SU-DHL-6 (cell line): ENCODE measurements at regions not wholly inside any gene's neighbourhood (a gene's known extent, or its start where the extent isn't known, plus 50 kb on each side); places are given as distances from the start of the nearest gene placed in this dataset.

Source experiments
- H2AFZ ChIP-seq: fragments of 200-600 bp; sonication (generic); 2 replicates; pipeline ENCODE4 v1.6.1; 2014; ENCODE audit warnings: low read depth, mild to moderate bottlenecking, moderate library complexity, mixed read lengths, antibody characterized with exemption, low read length; ENCODE audit not compliant: severe bottlenecking
- H3F3A ChIP-seq: fragments of 200-600 bp; shearing (Covaris generic); 2 replicates; pipeline ENCODE4 v1.6.0; 2016; ENCODE audit warnings: antibody characterized with exemption, mild to moderate bottlenecking; ENCODE audit not compliant: insufficient read depth
- H3K27ac ChIP-seq: fragments of 200-600 bp; sonication (generic); 2 replicates; pipeline ENCODE4 v1.5.1; 2016; ENCODE audit warnings: low read depth, mild to moderate bottlenecking, low read length, moderate library complexity, mixed read lengths
- H3K27me3 ChIP-seq: fragments of 200-600 bp; sonication (generic), shearing (Covaris generic); 2 replicates; pipeline ENCODE4 v1.6.0; 2014; ENCODE audit warnings: mild to moderate bottlenecking, low read length
- H3K36me3 ChIP-seq: fragments of 200-600 bp; sonication (generic); 2 replicates; pipeline ENCODE4 v1.6.1; 2014; ENCODE audit warnings: mild to moderate bottlenecking, low read length, mixed read lengths
- H3K4me2 ChIP-seq: fragments of 300-600, 200-600 bp; shearing (Covaris generic), sonication (generic); 2 replicates; pipeline ENCODE4 v1.6.0; 2014; ENCODE audit warnings: low read length, low read depth, mild to moderate bottlenecking; ENCODE audit not compliant: poor library complexity, severe bottlenecking
- H3K4me3 ChIP-seq: fragments of 200-600 bp; sonication (generic); 2 replicates; pipeline ENCODE4 v1.5.1; 2014; ENCODE audit warnings: antibody characterized with exemption, low read length, mild to moderate bottlenecking, mixed read lengths; ENCODE audit not compliant: insufficient read depth, poor library complexity, severe bottlenecking
- H3K79me2 ChIP-seq: fragments of 200-600 bp; sonication (generic); 2 replicates; pipeline ENCODE4 v1.6.1; 2014; ENCODE audit warnings: mild to moderate bottlenecking, low read length, moderate library complexity; ENCODE audit not compliant: insufficient read depth
- H3K9ac ChIP-seq: fragments of 200-600 bp; sonication (generic); 2 replicates; pipeline ENCODE4 v1.7.0; 2014; ENCODE audit warnings: mild to moderate bottlenecking, low read length
- H3K9me2 ChIP-seq: fragments of 200-600 bp; sonication (generic); replicated peaks from 2 replicates; pipeline ENCODE4 v1.6.1; 2014; ENCODE audit warnings: low read length; ENCODE audit not compliant: insufficient read depth
- H3K9me3 ChIP-seq: fragments of 200-600 bp; sonication (generic); 2 replicates; pipeline ENCODE4 v1.6.1; 2014; ENCODE audit warnings: low read length, mixed read lengths; ENCODE audit not compliant: insufficient read depth
- H4K20me1 ChIP-seq: fragments of 200-600 bp; sonication (generic); 2 replicates; pipeline ENCODE4 v1.6.1; 2014; ENCODE audit warnings: low read depth, mild to moderate bottlenecking, antibody characterized with exemption, low read length, moderate library complexity, mixed read lengths
- CTCF ChIP-seq: fragments of 200-600 bp; sonication (generic); IDR thresholded peaks from one replicate; pipeline ENCODE4 v1.5.1; 2017; ENCODE audit warnings: antibody characterized with exemption, mild to moderate bottlenecking, low read length, moderate library complexity; ENCODE audit not compliant: insufficient read depth, poor library complexity, severe bottlenecking
- EZH2phosphoT487 ChIP-seq: fragments of 200-600 bp; sonication (generic), shearing (Covaris generic); conservative IDR thresholded peaks from 2 replicates; pipeline ENCODE4 v1.6.1; 2018; ENCODE audit warnings: mild to moderate bottlenecking, antibody characterized with exemption, low read length, moderate library complexity, mixed read lengths

GRCh38 chr5:62038024-62038423, 268.0 kb upstream of the KIF2A start:
- Histone ChIP-seq H3K9me3 (no peaks in the 10 kb centered on the region), H3K4me3 (no peak overlapping the region), H3K27me3 (no peaks in the 10 kb centered on the region), H2AFZ (no peak overlapping the region), H3K4me2 (no peak overlapping the region), H3F3A (no peaks in the 10 kb centered on the region), H4K20me1 (no peaks in the 10 kb centered on the region), H3K27ac (no peak overlapping the region), H3K36me3 (no peaks in the 10 kb centered on the region), H3K9ac (no peak overlapping the region), H3K9me2 (no peaks in the 10 kb centered on the region), H3K79me2 (no peaks in the 10 kb centered on the region)
- TF ChIP-seq EZH2phosphoT487, result no peak
- TF ChIP-seq CTCF, result no peak

- no peak overlapping the region for H2AFZ ChIP-seq
- no peaks in the 10 kb centered on the region for H3K9me2 ChIP-seq
- H4K20me1 ChIP-seq, result no peaks in the 10 kb centered on the region
- H3K79me2 ChIP-seq, result no peaks in the 10 kb centered on the region
- H3K36me3 ChIP-seq, result no peaks in the 10 kb centered on the region
- H3K27ac ChIP-seq, result no peak overlapping the region
- no peaks in the 10 kb centered on the region for H3K27me3 ChIP-seq
- TF ChIP-seq CTCF (no peak), EZH2phosphoT487 (no peak)
- no peaks in the 10 kb centered on the region for H3K9me3 ChIP-seq
- no peaks in the 10 kb centered on the region for H3F3A ChIP-seq
- H3K4me2 ChIP-seq, result no peak overlapping the region
- no peak overlapping the region for H3K4me3 ChIP-seq
- no peak overlapping the region for H3K9ac ChIP-seq
These were observed 264.8 kb upstream of the KIF2A start for GRCh38 chr5:62041156-62041756.

GRCh38 chr5:62042007-62042406, 264.0 kb upstream of the KIF2A start:
- no peak overlapping the region for H3K9ac ChIP-seq
- no peak overlapping the region for H3K27ac ChIP-seq
- H3K9me2 ChIP-seq, result no peaks in the 10 kb centered on the region
- no peak overlapping the region for H3K4me3 ChIP-seq
- TF ChIP-seq EZH2phosphoT487 (no peak), CTCF (no peak)
- no peaks in the 10 kb centered on the region for H3K79me2 ChIP-seq
- H4K20me1 ChIP-seq, result no peaks in the 10 kb centered on the region
- H3K27me3 ChIP-seq, result no peaks in the 10 kb centered on the region
- no peak overlapping the region for H3K4me2 ChIP-seq
- H3K36me3 ChIP-seq, result no peaks in the 10 kb centered on the region
- H3F3A ChIP-seq, result no peaks in the 10 kb centered on the region
- no peak overlapping the region for H2AFZ ChIP-seq
- H3K9me3 ChIP-seq, result no peaks in the 10 kb centered on the region
